GM21515 (cell line): ENCODE measurements at regions not wholly inside any gene's neighbourhood (a gene's known extent, or its start where the extent isn't known, plus 50 kb on each side); places are given as distances from the start of the nearest gene placed in this dataset.
"Not testable (repeated sequence)": the region's sequence is repeated elsewhere in the genome, so short reads cannot be mapped to it uniquely, and the experiment has no call there.

ENCODE experiments used
- ATAC-seq: cut with Tn5 transposase; IDR thresholded peaks from one replicate; pipeline ENCODE4 v1.9.1; 2021; ENCODE audit not compliant: unreplicated experiment

GRCh38 chr7:120123528-120123927 lies 149.4 kb upstream of the KCND2 start:
- no peak for ATAC-seq

DNA sequence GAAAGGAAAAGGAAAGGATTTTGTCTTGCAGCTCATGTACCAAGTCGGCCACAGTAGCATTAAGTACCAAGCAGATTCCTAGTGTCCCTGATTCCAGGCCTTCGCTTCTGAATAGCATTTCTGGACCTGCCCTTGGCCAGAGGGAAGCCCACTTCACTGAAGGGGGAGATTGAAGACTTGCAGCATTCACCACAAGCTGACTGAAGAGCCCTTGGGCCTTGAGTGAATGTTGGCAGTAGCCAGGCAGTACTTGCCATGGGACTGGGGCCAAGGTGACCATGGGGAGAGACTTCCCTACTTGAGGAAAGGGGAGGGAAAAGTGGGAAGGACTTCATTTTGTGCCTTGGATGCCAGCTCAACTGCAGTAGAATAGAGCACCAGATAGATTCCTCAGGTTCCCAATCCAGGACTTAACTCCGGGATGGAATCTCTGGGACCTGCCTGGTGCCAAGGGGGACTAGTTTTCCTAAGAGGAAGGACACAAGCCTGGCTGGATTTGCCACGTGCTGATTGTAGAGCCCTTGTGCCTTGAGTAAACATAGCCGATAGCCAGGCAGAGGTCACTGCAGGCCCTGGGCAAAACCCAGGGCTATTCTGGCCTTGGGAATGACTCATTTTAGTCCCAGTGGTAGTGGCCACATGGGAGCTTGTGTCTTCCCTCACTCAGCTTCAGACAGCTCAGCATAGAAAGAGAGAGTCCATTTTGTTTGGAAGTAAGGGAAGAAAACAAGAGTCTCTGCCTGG lies 141.7 kb upstream of the KCND2 start:
- ATAC-seq = no peak

- no peak for ATAC-seq
Observed at GRCh38 chr7:120138497-120138896, 134.5 kb upstream of the KCND2 start.

DNA sequence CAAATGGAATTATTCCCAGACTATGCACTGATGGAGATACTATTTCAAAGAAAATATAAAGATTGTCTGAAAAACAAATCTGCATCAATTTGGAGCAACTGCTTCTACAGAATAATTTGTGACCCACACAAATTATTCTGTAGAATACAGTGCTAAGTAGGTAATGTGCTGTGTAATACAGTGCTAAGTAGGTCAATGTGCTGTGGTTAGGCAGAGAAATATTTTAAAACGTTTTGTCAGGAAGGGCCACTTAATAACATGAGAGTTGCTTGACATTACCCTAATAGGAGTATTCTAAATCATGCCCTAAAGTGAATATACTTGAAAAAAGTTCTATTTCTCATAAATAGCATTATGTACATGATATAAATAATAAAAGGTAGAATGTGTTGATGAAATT lies 116.5 kb upstream of the KCND2 start:
- no peak for ATAC-seq

GRCh38 chr7:120160166-120160565 lies 112.8 kb upstream of the KCND2 start:
- ATAC-seq = no peak

DNA sequence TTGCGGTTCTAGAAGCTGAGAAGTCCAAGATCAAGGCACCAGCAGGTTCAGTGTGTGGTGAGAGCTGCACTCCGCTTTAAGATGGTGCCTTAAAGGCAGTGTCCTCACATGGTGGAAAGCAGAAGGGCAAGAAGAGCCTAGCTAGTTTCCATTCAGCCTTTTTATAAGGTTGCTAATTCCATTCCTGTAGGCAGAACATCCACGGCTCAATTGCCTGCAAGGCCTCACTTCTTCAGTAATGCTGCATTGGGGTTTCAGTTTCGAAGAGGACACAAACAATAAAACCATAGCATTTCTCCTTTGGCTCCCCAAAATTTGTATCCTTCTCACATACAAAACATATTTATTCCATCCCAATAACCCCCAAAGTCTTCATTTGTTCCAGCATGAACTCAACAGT lies 109.5 kb upstream of the KCND2 start:
- no peak for ATAC-seq

DNA sequence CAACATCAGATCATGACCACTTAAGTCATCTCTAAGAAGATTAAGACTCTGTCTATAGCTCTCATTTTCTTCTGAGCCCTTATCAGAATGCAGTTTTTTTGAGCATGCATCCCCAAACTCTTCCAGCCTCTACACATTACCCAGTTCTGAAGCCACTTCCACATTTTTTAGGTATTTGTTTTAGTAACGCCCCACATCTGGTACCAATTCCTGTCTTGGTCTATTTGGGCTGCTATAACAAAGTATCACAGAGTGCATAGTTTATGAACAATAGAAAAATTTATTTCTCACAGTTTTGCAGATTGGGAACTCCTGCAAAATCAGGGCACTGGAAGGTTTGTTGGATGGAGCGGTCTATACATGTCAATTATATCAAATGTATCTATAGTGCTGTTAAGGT lies 107.7 kb upstream of the KCND2 start:
- no peak for ATAC-seq

DNA sequence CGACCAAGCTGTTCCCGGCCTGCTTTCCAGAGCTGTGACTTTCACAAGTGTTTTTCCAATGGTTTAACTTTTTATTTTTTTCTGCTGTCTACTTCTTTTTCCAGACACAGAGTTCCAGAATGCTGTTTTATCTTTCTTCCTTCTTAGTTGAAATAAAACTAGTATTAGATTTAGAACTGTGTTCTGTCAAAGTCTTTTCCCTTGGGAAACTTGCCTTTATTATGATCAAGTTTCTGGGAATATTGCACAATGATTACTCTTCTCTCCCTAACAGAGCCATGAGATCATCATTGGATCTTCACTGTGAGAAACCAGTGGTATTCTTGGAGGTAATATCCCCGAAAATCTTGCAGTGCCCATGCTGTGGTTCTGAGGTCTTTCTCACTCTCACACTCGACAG lies 104.9 kb upstream of the KCND2 start:
- ATAC-seq = no peak

GRCh38 chr7:120169996-120170783 lies 102.8 kb upstream of the KCND2 start:
- no peak for ATAC-seq

GRCh38 chr7:120170834-120171233 lies 102.1 kb upstream of the KCND2 start:
- no peak for ATAC-seq

DNA sequence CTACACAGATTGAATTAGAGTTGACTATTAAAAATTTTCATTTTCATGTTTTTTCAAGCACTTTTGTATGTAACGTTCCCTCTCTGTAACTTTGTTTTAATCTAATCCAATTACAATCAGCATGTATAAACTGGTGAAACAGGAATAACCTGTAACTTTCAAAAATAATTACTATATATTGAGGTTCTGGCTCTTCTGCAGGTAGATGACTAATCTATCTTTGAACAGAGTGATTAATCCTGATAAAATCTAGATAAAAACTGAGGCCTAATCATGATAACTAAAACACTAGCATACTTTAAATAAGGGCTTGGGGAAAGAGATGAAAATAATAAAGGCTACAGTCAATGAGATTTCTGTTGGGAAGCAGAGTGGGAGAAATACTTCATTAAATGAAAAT lies 101.6 kb upstream of the KCND2 start:
- no peak for ATAC-seq

GRCh38 chr7:120180221-120180620 lies 92.8 kb upstream of the KCND2 start:
- no peak for ATAC-seq

DNA sequence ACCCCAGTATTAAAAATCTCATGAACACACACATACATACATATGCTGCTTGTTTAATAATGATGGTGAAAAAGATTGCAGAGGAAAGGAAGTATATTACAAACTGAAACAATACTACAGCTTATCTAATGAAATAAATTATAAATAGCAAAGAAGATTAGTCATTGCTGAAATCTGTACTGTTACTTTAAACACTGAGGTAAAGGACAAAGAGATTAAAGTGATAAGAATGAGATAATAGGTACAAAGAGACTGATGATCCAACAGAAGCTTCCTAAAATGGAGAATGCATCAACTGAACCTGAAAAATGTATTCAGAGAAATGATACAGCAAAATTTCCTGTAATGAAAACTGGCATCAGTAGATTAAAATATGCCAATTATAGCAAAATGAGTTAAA lies 91.5 kb upstream of the KCND2 start:
- ATAC-seq = no peak

GRCh38 chr7:120184866-120185265 lies 88.1 kb upstream of the KCND2 start:
- no peak for ATAC-seq

GRCh38 chr7:120185940-120186682 lies 86.9 kb upstream of the KCND2 start:
- no peak for ATAC-seq

DNA sequence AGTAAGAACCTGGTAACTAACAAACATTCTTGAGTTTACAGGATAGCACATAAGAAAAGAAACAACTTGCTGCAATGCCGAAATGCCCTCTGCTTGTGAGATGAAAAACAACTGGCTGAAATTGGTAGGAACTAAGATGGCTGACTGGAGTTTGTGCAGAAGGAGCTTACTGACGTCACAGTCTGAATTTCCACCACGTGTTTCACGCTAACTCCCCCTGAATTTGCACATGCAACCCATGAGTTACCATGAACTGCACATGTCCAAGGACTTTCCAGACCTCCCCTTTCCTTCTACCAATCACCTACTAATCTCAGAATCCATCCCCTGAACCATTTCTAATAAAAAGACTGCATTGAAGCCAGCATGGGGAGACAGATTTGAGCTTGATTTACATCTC lies 86.3 kb upstream of the KCND2 start:
- ATAC-seq = no peak

GRCh38 chr7:120189623-120190022 lies 83.4 kb upstream of the KCND2 start:
- ATAC-seq = no peak

DNA sequence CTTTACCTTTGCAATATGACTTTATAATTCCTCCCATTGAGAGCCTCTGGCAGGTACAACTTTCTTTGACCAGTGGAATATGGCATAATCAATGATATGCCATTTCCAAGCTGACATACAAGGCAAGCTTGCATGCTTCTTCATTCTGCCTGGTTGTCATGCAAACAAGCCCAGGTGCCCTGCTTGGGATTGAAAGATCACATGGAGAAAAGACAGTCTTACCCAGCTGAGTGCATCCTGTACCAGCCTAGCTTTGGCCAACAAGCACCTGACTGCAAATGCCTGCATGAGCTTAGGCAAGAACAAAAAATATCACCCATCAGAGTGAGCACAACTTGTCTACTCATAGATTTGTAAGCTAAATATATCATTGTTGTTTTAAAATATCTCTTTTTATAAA lies 82.9 kb upstream of the KCND2 start:
- no peak for ATAC-seq

GRCh38 chr7:120190566-120190965 lies 82.4 kb upstream of the KCND2 start:
- no peak for ATAC-seq

DNA sequence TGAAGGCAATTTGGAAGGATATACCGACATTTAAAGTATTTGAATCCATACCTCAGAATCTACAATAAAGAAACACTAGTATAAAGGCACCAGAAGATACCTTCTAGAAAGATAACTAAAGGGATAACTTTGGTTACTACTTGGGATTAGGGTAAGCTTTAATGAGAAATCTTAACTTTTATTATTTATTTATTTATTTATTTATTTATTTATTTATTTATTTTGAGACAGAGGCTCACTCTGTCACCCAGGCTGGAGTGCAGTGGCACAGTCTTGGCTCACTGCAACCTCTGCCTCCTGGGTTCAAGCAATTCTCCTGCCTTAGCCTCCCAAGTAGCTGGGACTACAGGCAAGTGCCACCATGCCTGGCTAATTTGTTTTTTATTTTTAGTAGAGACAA lies 81.6 kb upstream of the KCND2 start:
- not testable (repeated sequence) for ATAC-seq

GRCh38 chr7:120201290-120201689 lies 71.7 kb upstream of the KCND2 start:
- no peak for ATAC-seq

- ATAC-seq = no peak
Observed at GRCh38 chr7:120205101-120205500, 67.9 kb upstream of the KCND2 start.
